ENCODE measurements at regions not wholly inside any gene's neighbourhood (a gene's known extent, or its start where the extent isn't known, plus 50 kb on each side); places are given as distances from the start of the nearest gene placed in this dataset.

DNA sequence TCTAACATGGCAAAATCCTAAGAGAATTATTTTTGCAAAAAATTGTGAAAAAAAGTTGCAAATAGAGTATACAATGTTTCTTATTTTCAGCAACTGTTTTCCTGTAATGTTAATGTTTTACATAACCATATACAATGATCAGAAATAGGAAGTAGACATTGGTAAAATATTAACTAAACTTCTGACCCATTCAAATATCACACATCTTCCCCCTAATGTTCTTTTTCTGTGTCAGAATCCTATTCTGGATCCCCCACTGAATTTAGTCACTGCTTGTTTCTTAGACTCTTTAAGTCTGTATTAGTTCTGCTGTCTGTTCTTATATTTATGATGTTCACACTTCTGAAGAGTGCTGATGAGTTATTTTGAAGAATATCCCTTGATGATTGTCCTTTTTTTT lies 62.0 kb downstream of the HFE start:
- DNase-seq: no peak

DNA sequence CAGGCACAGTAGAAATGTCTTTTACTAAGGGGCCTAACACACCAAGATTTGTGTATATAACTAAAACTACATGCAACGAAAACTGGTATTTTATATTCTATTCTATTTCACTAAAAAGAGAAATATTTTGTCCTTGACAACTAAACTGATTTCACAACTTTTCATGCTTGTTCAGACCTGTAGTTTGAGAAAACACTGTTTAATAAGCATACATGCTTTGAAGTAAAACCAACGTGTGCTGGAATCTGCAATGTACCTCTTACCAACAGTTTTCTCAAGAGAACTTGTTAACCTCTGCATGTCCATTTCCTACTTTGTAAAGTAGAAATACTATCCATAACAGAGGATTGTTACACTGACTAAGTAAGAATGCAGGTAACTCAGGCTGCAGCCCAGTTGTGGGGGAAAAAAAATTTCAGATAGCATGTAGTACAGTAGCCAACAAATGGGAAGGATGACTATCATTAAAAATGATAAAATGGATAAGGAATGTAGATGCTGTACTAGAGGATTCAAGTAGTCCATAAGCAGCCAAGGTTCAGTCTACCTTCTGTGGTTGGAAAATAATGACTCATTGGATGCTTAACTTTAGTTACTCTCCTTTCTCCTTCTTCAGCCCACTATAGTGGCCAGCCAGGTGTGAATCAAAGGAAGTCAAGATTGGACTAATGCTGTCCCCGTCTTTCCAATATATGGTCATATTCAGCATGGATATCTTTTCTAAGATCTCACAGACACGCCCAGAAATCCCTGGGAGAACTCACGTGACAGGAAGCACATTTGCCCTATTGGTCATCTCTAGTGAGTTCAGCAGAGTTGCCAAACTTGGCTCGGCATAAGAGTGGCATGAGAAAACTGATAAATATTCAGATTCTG lies 65.2 kb downstream of the HFE start:
- DNase-seq: no peak

DNA sequence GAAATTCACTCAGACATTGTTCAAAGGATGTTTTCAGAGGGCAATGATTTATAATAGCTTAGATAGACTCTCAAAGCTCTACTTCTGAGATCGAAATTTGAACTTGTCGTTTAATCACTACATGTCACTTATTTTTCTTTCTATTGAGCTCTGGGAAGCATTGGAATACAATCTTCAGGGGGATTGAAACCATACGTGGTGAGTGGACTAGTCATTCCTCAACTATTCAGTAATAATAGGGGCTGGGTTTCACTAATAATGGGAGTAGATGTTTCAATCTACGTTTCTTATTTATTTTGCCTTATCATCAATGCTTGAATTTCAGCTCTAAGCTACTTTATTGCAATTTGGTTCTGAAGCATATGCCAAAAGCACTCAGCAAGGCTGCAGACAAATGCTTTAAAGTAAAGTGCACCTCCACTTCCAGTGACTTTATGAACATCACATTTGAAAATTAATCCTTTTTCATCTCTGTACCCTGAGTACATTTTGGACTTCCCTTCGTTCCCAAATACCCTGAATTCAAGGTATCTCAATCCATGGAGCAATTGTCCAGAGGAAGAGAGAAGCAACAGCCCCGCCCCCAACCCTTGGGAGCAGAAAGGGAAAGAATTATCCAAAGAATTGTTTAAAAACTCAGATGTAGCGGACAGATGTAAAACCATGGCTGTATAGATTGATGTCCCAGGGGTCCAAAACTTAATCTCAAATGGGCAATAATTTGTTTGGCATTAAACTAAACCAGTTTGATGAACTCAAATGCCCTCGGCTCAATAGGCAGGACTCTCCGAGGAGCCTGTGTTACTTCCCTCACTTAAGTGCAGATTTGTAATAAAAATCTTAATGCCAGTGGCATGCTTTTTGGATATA lies 68.1 kb downstream of the HFE start:
- peak; percentile 29 for DNase-seq

DNA sequence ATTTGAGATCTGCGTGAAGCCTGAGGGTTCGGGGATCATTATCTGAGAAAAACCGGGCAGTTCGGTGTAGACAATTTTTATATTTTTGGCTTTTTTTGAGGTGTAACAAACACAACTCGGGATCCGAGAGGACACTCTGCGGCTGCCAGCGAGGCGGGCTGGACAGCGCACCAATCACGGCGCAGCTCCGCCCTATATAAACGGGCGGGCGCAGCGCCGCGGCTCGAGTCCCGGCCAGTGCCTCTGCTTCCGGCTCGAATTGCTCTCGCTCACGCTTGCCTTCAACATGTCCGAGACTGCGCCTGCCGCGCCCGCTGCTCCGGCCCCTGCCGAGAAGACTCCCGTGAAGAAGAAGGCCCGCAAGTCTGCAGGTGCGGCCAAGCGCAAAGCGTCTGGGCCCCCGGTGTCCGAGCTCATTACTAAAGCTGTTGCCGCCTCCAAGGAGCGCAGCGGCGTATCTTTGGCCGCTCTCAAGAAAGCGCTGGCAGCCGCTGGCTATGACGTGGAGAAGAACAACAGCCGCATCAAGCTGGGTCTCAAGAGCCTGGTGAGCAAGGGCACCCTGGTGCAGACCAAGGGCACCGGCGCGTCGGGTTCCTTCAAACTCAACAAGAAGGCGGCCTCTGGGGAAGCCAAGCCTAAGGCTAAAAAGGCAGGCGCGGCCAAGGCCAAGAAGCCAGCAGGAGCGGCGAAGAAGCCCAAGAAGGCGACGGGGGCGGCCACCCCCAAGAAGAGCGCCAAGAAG lies 69.0 kb downstream of the HFE start:
- peak; percentile 95 for DNase-seq

DNA sequence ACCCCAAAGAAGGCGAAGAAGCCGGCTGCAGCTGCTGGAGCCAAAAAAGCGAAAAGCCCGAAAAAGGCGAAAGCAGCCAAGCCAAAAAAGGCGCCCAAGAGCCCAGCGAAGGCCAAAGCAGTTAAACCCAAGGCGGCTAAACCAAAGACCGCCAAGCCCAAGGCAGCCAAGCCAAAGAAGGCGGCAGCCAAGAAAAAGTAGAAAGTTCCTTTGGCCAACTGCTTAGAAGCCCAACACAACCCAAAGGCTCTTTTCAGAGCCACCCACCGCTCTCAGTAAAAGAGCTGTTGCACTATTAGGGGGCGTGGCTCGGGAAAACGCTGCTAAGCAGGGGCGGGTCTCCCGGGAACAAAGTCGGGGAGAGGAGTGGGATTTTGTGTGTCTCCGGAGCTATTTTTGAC lies 69.6 kb downstream of the HFE start:
- DNase-seq: peak; percentile 87

DNA sequence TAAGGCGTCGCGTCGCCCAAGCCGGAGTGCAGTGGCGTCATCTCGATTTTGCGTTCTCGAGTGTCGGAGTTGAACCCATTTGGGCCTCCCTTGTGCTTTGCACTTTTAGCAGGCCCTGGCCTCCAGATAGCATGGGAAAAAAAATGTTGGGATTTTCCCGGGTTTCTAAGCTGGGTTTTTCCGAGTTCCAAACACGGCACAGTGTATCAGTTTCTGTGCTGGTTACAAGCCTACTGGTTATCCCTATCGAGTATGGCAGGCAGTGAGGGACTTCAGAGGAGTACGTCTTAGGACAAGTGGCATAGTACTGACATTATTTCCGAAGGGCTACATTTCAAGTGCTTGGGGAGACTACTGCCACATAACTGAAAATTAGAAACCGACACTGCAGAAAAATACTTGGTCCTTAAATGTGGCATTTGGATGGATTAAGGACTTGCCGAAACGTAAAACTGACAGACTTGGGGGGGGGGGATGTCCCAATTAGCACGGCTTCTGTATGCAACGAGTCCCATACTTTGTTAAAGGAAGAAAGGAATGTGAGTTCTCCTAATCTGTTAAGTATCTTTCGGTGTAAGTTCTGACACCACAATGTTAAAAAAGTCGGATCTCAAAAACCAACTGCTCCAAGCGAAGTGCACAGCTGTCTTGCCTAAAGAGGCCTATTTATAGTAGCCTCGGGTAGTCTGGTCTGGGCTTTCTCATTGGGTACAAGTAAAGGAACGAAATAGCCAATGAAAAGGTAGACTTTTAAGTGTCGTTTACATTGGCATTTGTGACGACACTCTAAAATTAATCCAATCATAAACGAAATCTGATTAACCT lies 70.2 kb downstream of the HFE start:
- DNase-seq: peak; percentile 99

DNA sequence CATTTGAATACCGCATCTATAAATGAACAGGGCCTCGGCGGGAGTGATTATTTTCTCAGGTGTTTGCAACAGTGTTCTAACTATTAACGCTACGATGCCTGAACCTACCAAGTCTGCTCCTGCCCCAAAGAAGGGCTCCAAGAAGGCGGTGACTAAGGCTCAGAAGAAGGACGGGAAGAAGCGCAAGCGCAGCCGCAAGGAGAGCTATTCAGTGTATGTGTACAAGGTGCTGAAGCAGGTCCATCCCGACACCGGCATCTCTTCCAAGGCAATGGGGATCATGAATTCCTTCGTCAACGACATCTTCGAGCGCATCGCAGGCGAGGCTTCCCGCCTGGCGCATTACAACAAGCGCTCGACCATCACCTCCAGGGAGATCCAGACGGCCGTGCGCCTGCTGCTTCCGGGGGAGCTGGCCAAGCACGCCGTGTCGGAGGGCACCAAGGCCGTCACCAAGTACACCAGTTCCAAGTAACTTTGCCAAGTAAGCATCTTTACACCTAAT lies 70.9 kb downstream of the HFE start:
- no peak for DNase-seq

DNA sequence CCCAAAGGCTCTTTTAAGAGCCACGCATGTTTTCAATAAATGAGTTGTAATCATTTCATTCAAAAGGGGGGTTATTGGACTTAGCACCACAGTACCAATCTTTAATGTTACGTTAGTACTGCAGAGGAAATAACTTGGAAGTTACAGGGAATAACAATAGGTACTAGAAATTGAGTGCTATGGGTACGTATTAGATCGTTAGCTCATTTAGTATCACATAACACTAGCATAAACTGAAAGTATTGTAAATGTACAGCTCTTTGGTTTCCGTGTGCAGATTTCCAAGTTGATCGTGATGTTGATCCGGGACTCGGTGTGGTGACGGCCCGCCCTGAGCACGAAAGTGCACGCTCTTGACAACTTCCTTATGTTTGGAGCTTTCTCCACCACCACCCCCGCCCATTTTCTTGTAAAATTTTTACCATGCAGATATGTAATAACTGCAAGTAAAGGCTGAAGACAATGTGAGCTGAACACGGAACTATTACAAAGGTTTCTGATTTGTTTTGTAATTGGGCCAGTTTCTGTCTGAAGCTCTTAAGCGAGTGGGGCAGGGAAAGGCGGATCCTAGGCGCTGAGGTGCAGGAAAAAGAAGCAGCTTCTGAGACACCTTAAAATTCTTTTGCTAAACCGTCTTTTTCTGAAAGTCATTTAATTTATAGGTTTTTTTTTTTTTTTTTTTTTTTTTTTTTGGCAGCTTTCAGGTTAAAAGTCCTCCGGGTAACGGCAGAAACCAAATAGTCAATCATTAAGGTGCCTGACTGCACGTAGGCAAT lies 71.5 kb downstream of the HFE start:
- no peak for DNase-seq

DNA sequence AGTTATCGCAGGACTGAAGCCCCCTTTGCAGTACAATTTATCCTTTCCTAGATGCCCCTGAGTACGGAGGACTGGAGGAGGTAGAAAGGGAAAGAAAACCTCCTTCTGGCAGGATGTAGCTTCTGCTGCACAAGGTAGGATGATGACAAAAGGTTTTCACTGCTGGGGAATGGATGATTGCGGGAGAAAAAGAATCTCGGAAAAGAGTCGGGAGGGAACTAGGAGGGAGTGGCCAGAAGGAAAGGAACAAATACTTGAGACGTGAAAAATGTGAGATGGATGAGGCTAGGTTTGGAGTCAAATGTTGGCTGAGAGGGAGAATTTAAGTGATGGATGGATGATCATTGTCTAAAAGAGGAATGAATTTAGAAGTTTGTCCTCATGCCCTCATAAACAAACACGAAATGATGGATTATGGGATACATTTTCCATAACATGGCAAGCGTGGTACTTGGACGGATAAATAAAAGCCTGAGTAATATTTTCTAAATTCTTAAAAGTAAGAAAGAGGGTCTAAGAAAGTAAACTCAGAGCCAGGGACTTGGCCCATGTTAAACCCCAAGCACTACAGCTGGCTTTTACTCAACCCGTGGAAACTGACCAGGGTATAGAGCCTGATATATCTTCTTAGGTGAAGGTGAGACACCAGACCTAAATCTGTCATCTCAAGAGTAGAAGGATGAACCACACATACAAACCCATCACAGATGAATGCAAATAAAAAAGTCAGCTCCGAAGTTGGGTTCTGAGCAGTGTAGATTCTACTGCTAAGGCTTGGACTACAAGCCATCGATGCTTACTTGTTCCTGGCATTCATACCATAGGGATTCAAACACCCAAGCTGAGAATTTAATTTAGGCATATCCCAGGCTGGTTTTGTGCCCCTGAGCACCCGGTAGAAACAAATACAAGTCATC lies 72.4 kb downstream of the HFE start:
- DNase-seq: no peak

DNA sequence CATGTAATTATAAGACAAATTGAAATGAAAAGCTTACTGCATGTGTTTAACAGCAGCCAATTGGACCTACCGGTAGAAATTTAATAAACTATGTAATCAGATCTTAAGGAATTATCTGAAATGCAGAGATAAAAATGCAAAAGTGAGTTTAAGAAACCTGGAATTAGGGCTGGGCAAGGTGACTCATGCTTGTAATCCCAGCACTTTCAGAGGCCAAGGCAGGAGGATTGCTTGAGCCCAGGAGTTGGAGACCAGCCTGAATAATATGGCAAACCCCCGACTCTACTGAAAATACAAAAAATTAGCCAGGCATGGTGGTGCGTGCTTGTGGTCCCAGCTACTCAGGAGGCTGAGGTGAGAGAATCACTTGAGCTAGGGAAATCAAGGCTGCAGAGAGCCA lies 74.1 kb downstream of the HFE start:
- no peak for DNase-seq

DNA sequence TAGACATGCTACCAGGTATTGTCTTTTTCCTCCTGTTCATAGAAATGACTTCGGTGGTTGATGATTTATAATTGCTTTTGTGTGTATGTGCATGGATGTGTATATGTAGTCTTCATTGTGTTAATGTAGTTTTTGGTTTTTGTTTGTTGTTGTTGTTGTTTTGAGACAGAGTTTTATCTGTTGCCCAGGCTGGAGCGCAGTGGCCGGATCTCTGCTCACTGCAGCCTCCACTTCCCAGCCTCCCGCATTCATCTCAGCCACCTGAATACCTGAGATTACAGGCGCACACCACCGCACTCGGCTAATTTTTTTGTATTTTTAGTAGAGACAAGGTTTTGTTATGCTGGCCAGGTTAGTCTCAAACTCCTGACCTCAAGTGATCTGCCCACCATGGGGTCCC lies 75.2 kb downstream of the HFE start:
- no peak for DNase-seq

DNA sequence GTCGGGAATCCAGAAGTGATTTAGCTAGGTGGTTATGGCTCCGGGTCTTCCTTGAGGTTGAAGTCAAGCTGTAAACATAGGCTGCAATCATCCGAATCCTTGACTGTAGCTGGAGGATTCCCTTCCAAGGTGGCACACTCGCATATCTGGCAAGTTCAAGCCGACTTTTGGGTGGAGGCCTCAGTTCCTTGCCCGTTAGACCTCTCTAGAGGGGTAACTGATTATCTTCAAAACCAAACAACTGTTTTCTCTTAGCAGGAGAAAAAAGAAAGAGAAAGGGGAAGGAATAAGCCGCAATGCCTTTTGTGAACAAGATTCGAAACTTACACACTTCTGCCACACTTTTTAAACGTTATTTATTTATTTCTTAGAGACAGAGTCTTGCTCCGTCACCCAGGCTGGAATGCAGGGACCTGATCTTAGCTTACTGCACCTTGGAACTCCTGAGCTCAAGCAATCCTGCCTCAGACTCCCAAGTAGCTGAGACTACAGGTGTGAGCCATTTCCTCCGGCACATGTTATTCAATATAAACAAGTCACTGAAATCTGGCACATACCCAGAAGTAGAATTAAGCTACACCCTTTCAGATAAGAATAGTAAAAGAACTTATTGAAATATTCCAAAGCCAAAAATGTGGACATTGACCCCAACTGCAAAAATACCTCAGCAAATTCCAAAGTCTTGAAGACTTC lies 76.3 kb downstream of the HFE start:
- no peak for DNase-seq

DNA sequence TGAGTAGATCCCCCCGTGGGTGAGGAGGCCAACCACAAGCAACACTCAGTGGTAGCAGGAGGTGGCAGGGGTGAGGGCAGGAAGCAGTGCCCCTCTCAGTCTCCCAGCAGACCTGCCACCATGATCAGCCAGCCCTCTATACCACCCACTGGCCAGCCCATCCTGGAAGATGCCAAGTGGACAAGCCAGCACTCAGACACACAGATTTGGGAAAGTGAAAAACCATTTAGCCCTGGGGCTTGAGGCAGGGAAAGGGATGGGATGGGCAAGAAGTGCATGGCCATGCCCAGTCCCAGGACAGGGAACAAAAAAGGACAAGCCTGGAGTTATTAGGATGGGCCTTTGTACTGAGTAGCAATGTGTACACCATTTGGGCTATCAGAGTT lies 76.9 kb downstream of the HFE start:
- DNase-seq: no peak

DNA sequence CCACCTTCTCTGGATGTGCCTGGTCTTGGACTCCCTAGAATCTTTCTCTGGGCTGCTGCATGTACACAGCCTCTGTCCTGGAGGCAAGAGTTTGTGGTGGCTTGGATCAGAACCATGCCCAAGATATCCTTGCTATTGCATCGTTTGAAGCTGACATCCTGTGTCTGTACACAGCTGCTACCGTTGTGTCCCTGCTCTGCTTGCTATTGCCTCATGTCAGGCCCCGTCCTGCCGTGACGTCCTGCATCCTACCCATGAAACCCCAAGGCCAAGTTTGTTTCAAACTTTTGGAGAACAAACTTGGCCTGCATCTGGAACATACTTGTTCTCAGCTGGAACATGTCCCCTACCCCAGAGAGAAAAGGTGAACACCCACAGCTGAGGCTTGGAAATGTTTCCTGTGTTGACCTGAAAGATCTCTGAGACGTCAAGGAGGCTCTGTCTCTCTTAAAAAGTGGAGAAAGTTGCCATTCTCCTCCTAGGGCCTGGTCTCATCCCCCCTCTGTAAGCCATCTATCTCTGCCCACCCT lies 78.1 kb downstream of the HFE start:
- DNase-seq: no peak

DNA sequence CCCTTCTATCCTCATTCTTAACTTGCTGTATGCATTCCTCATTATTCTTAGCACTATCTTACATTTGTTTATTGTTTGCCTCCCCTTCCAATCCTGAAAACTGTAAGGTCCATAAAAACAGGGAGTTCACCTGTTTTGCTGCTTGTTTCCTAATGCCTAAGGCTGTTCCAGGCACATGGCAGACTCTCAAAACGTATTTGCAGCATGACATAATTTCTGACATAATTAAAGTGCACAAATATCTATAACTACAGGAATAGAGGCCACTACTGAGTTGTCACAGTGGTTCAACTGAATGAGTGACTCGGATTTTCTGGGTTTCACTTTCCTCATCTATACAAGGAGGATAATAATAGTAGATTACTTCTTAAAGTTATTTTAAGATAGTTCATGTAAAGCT lies 83.0 kb downstream of the HFE start:
- no peak for DNase-seq

DNA sequence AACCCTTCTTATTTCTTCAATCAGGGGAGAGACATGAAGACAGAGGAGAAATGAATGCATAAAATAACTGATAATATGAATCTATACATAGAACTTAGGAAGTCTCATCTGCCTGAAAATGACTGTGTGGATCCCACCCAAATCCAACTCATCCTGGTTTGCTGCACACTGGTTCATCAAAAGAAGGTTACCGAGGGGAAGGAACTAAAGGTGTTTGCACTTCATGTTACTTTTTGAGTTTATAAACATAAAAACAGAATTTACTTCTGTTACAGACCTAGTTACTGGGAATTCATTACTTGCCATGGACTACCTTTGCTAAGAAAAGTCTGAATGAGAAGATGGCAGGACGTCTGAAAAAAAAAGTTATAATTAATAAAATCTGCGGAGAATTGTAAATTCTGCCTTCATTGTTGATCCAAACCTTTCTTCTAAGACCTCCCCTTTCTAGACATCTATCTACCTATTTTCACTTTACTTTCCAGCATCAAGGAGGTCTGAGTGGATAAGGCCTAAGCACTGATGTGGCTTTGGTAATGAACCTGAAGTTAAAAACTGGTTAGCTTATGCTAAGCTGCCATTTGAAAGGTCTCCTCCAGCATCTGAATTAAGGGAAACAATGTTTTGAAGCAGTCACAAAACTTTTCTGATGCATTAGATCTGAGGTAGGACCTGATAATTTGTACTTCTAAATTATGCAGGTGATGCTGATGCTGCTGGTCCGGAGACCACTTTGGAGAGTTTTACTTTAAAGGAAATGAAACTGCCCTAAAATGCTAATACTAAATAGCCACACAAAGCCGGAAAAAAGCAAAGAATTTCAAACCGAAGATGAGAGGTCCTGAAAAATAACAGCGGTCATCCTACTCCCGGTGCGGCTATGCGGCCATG lies 84.0 kb downstream of the HFE start:
- DNase-seq: no peak

DNA sequence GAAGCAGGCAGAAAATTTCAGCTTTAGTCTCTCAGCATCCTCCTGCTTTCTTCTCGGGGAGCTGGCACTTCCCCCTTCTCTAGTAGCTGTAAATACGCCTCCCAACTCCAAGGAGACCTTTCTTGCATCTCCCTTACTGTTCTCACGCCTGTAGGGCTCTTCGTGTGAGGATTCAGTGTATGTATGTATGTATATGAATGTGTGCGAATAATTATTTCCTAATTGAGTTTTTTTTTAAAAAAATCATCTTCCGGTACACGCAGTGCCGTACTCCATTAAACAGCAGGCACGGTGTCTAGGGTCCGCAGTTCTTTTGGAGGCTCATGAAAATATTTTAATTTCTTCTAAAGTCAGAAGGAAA lies 85.4 kb downstream of the HFE start:
- peak; percentile 21 for DNase-seq

DNA sequence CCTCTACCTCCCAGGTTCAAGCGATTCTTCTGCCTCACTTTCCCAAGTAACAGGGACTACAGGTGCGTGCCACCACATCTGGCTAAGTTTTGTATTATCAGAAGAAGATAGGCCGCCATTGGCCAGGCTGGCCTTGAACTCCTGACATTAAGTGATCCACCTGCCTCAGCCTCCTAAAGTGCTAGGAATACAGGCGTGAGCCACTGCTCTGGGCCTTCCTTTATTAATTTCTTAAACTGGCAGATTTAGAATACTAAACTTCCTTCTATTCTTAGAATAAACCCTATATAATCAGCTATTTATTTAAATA lies 86.6 kb downstream of the HFE start:
- no peak for DNase-seq

DNA sequence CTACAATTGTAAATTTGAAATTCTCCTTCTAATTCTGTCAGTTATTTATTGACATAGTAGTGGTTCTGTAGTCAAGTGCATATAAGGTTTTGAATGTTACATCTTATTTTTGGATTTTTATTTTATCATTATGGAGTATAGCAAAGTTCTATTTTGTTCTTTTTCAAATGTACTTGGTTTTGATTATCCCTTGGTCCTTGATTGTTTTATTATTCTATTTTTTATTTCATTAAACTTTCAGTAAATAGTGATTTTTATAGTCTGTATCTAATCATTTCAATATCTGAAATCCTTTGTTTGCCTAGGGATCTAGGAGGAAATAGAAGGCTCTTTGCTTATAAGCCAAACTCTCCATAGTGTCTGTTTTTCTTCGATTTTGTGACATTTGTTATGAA lies 87.8 kb downstream of the HFE start:
- no peak for DNase-seq

All from NCI-H446 treated with DMSO at 0.1 percent for 48 hours (cell line).